A673 (cell line): ENCODE measurements at regions not wholly inside any gene's neighbourhood (a gene's known extent, or its start where the extent isn't known, plus 50 kb on each side); places are given as distances from the start of the nearest gene placed in this dataset.

ENCODE experiments used
- BruUV-seq: library from RNA; stranded (reverse); fragments of 400-500 nt; replicated peaks from 2 replicates; lab custom pipeline; 2021; lab: Mats Ljungman, UMichigan
- CTCF ChIA-PET: fragments of 300-600 bp; sonication (Branson Sonifier 250); formaldehyde crosslinking; loops from one replicate; lab custom pipeline; 2022; ENCODE audit warnings: antibody characterized with exemption; lab: Charles Lee
- POLR2A ChIA-PET: fragments of 300-600 bp; sonication (Branson Sonifier 250); formaldehyde crosslinking; loops from one replicate; lab custom pipeline; 2022; ENCODE audit warnings: antibody characterized with exemption; ENCODE audit not compliant: low non-redundant PET; lab: Charles Lee
- DNase-seq: peaks from one replicate; pipeline ENCODE4 v3.0.0-alpha.2; 2015; ENCODE audit warnings: low spot score
- H3K27ac ChIP-seq: fragments of 200-600 bp; sonication (generic); 2 replicates; pipeline ENCODE4 v1.5.1; 2016; ENCODE audit warnings: mixed run types, low read depth, mild to moderate bottlenecking, mixed read lengths, antibody characterized with exemption, low read length; ENCODE audit not compliant: poor library complexity, severe bottlenecking
- H3K27me3 ChIP-seq: fragments of 200-600 bp; sonication (generic); replicated peaks from 2 replicates; pipeline ENCODE4 v1.6.1; 2017; ENCODE audit warnings: mixed run types, low read depth, mild to moderate bottlenecking, mixed read lengths, antibody characterized with exemption, low read length; ENCODE audit not compliant: insufficient read depth, poor library complexity
- H3K36me3 ChIP-seq: fragments of 200-600 bp; sonication (generic); 2 replicates; pipeline ENCODE4 v1.6.1; 2016; ENCODE audit warnings: mixed run types, mild to moderate bottlenecking, mixed read lengths, antibody characterized with exemption, low read length; ENCODE audit not compliant: insufficient read depth, poor library complexity, severe bottlenecking
- H3K4me1 ChIP-seq: fragments of 200-600 bp; sonication (generic); 2 replicates; pipeline ENCODE4 v1.6.1; 2017; ENCODE audit warnings: mixed run types, mild to moderate bottlenecking, mixed read lengths, antibody characterized with exemption, low read length; ENCODE audit not compliant: insufficient read depth, poor library complexity, severe bottlenecking
- H3K4me3 ChIP-seq: fragments of 200-600 bp; sonication (generic); 2 replicates; pipeline ENCODE4 v1.5.1; 2016; ENCODE audit warnings: low read depth, mixed run types, mild to moderate bottlenecking, mixed read lengths, low read length; ENCODE audit not compliant: poor library complexity, severe bottlenecking
- H3K9me3 ChIP-seq: fragments of 200-600 bp; sonication (generic); 2 replicates; pipeline ENCODE4 v1.6.1; 2016; ENCODE audit warnings: mixed run types, low read depth, mild to moderate bottlenecking, mixed read lengths, antibody characterized with exemption, low read length; ENCODE audit not compliant: poor library complexity, severe bottlenecking
- EZH2 ChIP-seq: fragments of 200-600 bp; sonication (generic); IDR thresholded peaks from 2 replicates; pipeline ENCODE4 v1.6.1; 2017; ENCODE audit warnings: borderline replicate concordance, low read depth, mild to moderate bottlenecking, mixed read lengths, antibody characterized with exemption, low read length; ENCODE audit not compliant: poor library complexity, severe bottlenecking
- intact Hi-C: fragments of 100-400 bp; cut with micrococcal nuclease; formaldehyde crosslinking; loops from one replicate; pipeline ENCODE4 v1.10.0; 2022; ENCODE audit not compliant: unreplicated experiment
- TF ChIP-seq, protein P1 (sequence below): fragments of 300-800, 200-600 bp; sonication (generic); conservative IDR thresholded peaks from 2 replicates; pipeline ENCODE4 v1.5.1; 2017; ENCODE audit warnings: low read depth, mild to moderate bottlenecking, antibody characterized with exemption, low read length, moderate library complexity, mixed read lengths

DNA sequence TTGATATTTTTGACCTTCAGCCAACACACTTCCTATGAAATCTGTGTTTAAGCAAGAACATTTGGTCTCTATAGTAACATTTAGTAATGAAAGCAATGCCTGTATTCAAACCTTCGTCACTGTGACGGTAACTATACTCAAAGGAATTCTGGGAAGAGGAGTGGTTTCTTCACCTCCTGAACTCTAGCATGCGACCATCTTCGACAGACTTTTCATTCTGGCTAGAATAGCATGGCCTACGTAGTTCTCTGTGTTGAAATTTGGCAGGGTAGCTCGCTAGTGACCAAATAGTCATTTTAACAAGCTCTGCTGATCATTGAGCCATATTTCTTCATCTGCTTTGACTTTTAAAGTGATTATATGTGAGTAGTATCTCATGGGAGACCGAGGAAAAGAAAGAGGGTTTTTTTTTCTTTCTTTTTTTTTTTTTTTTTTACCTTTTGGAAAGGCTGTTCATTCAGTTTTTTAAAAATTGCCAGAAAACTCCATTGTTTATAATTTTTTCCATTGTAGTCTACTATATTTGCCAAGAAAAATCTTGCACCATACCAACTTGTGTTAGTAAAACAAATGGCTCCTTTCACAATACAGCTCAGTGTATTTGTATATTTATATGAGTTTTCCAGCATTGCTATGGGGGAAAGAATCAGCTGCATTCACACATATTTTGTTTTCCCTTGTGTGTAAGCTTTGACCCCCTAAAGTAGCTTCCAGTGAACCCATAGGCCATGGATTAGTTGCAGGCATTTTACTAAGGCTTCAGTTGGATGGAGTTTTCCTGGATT lies 166.8 kb downstream of the NNT start:
- CTCF ChIA-PET = no interaction called here
- no peak for TF ChIP-seq EZH2
- TF ChIP-seq, protein P1, sequence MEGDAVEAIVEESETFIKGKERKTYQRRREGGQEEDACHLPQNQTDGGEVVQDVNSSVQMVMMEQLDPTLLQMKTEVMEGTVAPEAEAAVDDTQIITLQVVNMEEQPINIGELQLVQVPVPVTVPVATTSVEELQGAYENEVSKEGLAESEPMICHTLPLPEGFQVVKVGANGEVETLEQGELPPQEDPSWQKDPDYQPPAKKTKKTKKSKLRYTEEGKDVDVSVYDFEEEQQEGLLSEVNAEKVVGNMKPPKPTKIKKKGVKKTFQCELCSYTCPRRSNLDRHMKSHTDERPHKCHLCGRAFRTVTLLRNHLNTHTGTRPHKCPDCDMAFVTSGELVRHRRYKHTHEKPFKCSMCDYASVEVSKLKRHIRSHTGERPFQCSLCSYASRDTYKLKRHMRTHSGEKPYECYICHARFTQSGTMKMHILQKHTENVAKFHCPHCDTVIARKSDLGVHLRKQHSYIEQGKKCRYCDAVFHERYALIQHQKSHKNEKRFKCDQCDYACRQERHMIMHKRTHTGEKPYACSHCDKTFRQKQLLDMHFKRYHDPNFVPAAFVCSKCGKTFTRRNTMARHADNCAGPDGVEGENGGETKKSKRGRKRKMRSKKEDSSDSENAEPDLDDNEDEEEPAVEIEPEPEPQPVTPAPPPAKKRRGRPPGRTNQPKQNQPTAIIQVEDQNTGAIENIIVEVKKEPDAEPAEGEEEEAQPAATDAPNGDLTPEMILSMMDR = no peak
- no peaks in the 10 kb centered on the region for H3K9me3 ChIP-seq
- peak overlapping the region; percentile 2 for H3K27ac ChIP-seq
- no peak overlapping the region for H3K4me3 ChIP-seq
- DNase-seq = no peak
- H3K4me1 ChIP-seq = peaks cover 42% of the 10 kb centered on the region
- intact Hi-C loops = loop anchor here (10.0 kb wide), 1 partner anchor 1615 kb away; no protein-coding TSS in a partner anchor
- POLR2A ChIA-PET = no interaction called here
- no peaks in the 10 kb centered on the region for H3K36me3 ChIP-seq
- no TSS peak for BruUV-seq
- H3K27me3 ChIP-seq = no peaks in the 10 kb centered on the region
